WI38 (cell line): ENCODE measurements at regions not wholly inside any gene's neighbourhood (a gene's known extent, or its start where the extent isn't known, plus 50 kb on each side); places are given as distances from the start of the nearest gene placed in this dataset.

Experiments used
- H3K4me3 ChIP-seq: 2 replicates; pipeline ENCODE4 v1.5.1; 2011; ENCODE audit warnings: low read depth, mild to moderate bottlenecking, control low read depth, low read length
- TF ChIP-seq, protein P1 (sequence below): IDR thresholded peaks from 2 replicates; pipeline ENCODE4 v1.5.1; 2012; ENCODE audit warnings: low read depth, mild to moderate bottlenecking, control low read depth, low read length

DNA sequence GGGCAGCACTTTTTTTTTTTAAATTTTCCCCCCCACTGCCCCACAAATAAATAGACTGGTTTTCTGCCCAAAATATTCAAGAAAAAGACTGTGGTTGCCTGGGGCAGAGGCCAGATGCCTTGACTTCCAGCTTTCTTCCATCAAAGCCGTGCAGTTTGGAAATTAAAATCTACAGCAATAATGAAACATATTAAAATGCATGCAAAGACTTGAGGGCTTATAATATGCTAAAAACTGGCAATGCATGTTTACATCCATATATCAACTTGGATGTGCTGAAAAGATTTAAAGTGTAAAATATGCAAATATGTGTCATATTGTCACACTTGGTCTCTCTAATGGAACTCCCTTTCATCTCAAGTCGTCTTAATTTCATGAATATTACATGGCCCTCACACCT lies 2036.2 kb upstream of the PIK3C3 start:
- TF ChIP-seq, protein P1, sequence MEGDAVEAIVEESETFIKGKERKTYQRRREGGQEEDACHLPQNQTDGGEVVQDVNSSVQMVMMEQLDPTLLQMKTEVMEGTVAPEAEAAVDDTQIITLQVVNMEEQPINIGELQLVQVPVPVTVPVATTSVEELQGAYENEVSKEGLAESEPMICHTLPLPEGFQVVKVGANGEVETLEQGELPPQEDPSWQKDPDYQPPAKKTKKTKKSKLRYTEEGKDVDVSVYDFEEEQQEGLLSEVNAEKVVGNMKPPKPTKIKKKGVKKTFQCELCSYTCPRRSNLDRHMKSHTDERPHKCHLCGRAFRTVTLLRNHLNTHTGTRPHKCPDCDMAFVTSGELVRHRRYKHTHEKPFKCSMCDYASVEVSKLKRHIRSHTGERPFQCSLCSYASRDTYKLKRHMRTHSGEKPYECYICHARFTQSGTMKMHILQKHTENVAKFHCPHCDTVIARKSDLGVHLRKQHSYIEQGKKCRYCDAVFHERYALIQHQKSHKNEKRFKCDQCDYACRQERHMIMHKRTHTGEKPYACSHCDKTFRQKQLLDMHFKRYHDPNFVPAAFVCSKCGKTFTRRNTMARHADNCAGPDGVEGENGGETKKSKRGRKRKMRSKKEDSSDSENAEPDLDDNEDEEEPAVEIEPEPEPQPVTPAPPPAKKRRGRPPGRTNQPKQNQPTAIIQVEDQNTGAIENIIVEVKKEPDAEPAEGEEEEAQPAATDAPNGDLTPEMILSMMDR = no peak

DNA sequence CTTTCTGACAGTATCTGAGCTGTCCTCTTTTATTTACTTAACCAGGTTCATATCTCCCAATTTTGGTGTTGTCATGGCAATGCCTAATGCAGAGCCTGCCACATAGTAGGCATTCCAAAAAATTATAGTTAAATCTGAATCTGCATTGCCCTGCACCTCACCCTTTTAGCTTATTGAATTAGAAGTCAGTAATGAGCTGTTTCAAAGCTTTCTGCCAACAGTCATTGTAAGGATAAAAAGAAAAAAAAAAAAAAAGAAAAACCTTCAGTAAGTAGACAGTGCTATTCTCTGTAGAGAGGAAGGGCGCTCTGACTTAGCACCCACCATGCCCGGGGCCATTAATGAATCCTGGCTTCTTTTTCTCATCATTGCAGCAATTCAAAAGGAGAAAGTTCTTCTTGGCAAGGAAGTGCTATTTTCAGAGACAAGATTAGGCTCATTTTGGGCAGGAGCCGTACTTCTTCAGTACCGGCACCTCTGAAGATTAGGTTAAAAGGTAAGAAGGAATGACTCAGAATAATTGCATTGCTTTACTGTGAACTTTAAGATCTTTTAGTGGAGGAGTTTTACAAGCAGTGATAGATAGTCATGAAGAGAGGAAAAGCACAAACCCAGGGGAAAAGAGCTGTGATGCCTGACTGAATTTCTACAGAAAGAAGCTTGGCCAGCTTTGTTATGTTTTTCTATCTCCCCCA lies 2041.2 kb upstream of the PIK3C3 start:
- no peak overlapping the region for H3K4me3 ChIP-seq
- TF ChIP-seq, protein P1 = no peak

More for the DNA sequence above, 2036.2 kb upstream of the PIK3C3 start:
- H3K4me3 ChIP-seq = no peak overlapping the region

GRCh38 chr18:39911716-39912115 lies 2043.3 kb upstream of the PIK3C3 start:
- no peak overlapping the region for H3K4me3 ChIP-seq
- TF ChIP-seq, protein P1 = no peak

GRCh38 chr18:39909706-39910105 lies 2045.3 kb upstream of the PIK3C3 start:
- TF ChIP-seq, protein P1 = no peak
- H3K4me3 ChIP-seq = no peak overlapping the region

GRCh38 chr18:39886136-39886535 lies 2068.9 kb upstream of the PIK3C3 start:
- TF ChIP-seq, protein P1 = no peak
- H3K4me3 ChIP-seq = no peak overlapping the region

- TF ChIP-seq, protein P1 = no peak
- no peak overlapping the region for H3K4me3 ChIP-seq
Measured at GRCh38 chr18:39872651-39873050, 2082.4 kb upstream of the PIK3C3 start.

DNA sequence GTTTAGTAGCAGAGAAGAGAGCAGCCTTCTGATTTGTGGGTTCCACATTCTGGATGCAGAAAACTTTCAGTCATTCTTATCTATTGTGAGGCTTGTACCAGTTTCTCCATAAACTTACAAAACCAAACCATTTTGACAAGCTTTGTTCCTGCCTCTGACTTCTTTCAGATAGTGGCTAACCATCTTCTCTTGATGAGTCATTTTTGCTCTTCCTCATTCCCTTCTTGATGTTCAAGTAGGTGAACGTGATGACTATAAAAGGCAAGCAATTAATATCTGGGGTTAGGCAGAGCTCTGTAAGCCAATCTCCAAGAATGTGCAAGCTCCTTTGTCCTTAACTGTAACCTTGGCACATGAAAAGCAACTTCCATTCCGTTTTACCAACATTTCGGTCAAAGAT lies 2083.1 kb upstream of the PIK3C3 start:
- TF ChIP-seq, protein P1 = no peak
- no peak overlapping the region for H3K4me3 ChIP-seq
